OCI-LY7 (cell line): ENCODE measurements at regions not wholly inside any gene's neighbourhood (a gene's known extent, or its start where the extent isn't known, plus 50 kb on each side); places are given as distances from the start of the nearest gene placed in this dataset.

Source experiments
- BruUV-seq: library from RNA; stranded (reverse); fragments of 400-500 nt; replicated peaks from 2 replicates; lab custom pipeline; 2021; lab: Mats Ljungman, UMichigan
- CTCF ChIA-PET: fragments of 300-600 bp; sonication (Branson Sonifier 250); formaldehyde crosslinking; loops from one replicate; lab custom pipeline; 2022; ENCODE audit warnings: antibody characterized with exemption; ENCODE audit not compliant: unreplicated experiment; lab: Charles Lee
- POLR2A ChIA-PET: fragments of 300-600 bp; sonication (Branson Sonifier 250); formaldehyde crosslinking; loops from one replicate; lab custom pipeline; 2022; ENCODE audit warnings: antibody characterized with exemption; lab: Charles Lee
- DNase-seq: peaks from one replicate; pipeline ENCODE4 v3.0.0-alpha.2; 2015; ENCODE audit warnings: low spot score
- H2AFZ ChIP-seq: fragments of 200-600 bp; sonication (generic), shearing (Covaris generic); 2 replicates; pipeline ENCODE4 v1.6.1; 2014; ENCODE audit warnings: mild to moderate bottlenecking, antibody characterized with exemption, low read length, moderate library complexity
- H3K27ac ChIP-seq: fragments of 200-600 bp; sonication (generic); 2 replicates; pipeline ENCODE4 v1.5.1; 2014; ENCODE audit warnings: mixed run types, low read depth, mild to moderate bottlenecking, moderate library complexity, low read length, inconsistent platforms; ENCODE audit not compliant: poor library complexity, severe bottlenecking
- H3K36me3 ChIP-seq: fragments of 200-600 bp; sonication (generic); 2 replicates; pipeline ENCODE4 v1.6.1; 2014; ENCODE audit warnings: mild to moderate bottlenecking, antibody characterized with exemption, low read length, moderate library complexity, mixed read lengths; ENCODE audit not compliant: insufficient read depth
- H3K4me1 ChIP-seq: fragments of 200-600 bp; sonication (generic); 2 replicates; pipeline ENCODE4 v1.5.1; 2014; ENCODE audit warnings: mild to moderate bottlenecking, low read length; ENCODE audit not compliant: insufficient read depth, poor library complexity, severe bottlenecking
- H3K4me2 ChIP-seq: fragments of 200-600 bp; sonication (generic); 2 replicates; pipeline ENCODE4 v1.6.1; 2014; ENCODE audit warnings: mild to moderate bottlenecking, low read length
- H3K4me3 ChIP-seq: fragments of 200-600 bp; sonication (generic); 2 replicates; pipeline ENCODE4 v1.5.1; 2014; ENCODE audit warnings: mild to moderate bottlenecking, low read depth, low read length; ENCODE audit not compliant: poor library complexity, severe bottlenecking
- H3K79me2 ChIP-seq: fragments of 200-600 bp; sonication (generic); 2 replicates; pipeline ENCODE4 v1.6.1; 2016; ENCODE audit warnings: low read depth, mild to moderate bottlenecking, low read length, moderate library complexity, mixed read lengths; ENCODE audit not compliant: insufficient read depth
- H3K9me2 ChIP-seq: fragments of 200-600 bp; sonication (generic); 2 replicates; pipeline ENCODE4 v1.6.1; 2016; ENCODE audit warnings: mild to moderate bottlenecking, low read length, mixed read lengths; ENCODE audit not compliant: insufficient read depth
- H3K9me3 ChIP-seq: fragments of 200-600 bp; sonication (generic); 2 replicates; pipeline ENCODE4 v1.6.1; 2014; ENCODE audit warnings: mild to moderate bottlenecking, mixed run types, low read length, mixed read lengths
- H4K20me1 ChIP-seq: fragments of 200-600 bp; sonication (generic); 2 replicates; pipeline ENCODE4 v1.6.1; 2014; ENCODE audit warnings: mild to moderate bottlenecking, antibody characterized with exemption, low read length, moderate library complexity, mixed read lengths; ENCODE audit not compliant: insufficient read depth
- EZH2phosphoT487 ChIP-seq: fragments of 200-600 bp; sonication (generic); IDR thresholded peaks from 2 replicates; pipeline ENCODE4 v1.6.1; 2018; ENCODE audit warnings: low read depth, borderline replicate concordance, mild to moderate bottlenecking, mixed run types, antibody characterized with exemption, low read length, moderate library complexity, mixed read lengths
- intact Hi-C: fragments of 100-400 bp; cut with micrococcal nuclease; formaldehyde crosslinking; loops from one replicate; pipeline ENCODE4 v1.10.0; 2022; ENCODE audit not compliant: unreplicated experiment
- TF ChIP-seq, protein P1 (sequence below): fragments of 200-600 bp; sonication (generic); conservative IDR thresholded peaks from 2 replicates; pipeline ENCODE4 v1.5.1; 2014; ENCODE audit warnings: mild to moderate bottlenecking, antibody characterized with exemption, low read length, moderate library complexity, mixed read lengths

DNA sequence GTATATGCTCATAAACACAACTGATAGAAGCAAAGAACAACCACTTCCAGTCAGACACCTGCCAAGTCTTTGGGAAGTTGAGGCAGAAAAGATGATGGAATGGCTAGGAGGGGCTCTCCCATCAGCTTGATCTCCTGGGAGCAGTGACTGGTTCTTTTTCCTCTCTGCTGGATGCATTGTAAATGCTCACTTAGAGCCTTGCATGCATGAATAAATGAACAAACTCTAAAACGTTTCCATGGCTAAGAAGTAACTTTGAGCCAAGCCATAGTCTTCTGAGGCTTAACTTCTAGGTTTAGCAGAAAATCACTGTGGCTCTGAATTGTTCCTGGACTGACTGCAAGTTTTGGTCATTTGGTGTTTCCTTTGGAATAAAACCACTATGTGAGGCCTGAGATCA is 166.4 kb upstream of the CITED2 start:
- DNase-seq, result no peak
- no TSS peak for BruUV-seq
- Histone ChIP-seq H3K9me2 (no peaks in the 10 kb centered on the region), H3K79me2 (no peaks in the 10 kb centered on the region), H3K4me3 (no peak overlapping the region), H3K36me3 (no peaks in the 10 kb centered on the region), H3K27ac (no peak overlapping the region), H3K4me1 (no peaks in the 10 kb centered on the region), H2AFZ (no peak overlapping the region), H4K20me1 (no peaks in the 10 kb centered on the region), H3K9me3 (no peaks in the 10 kb centered on the region), H3K4me2 (no peak overlapping the region)
- CTCF ChIA-PET, result no interaction called here
- TF ChIP-seq, protein P1, sequence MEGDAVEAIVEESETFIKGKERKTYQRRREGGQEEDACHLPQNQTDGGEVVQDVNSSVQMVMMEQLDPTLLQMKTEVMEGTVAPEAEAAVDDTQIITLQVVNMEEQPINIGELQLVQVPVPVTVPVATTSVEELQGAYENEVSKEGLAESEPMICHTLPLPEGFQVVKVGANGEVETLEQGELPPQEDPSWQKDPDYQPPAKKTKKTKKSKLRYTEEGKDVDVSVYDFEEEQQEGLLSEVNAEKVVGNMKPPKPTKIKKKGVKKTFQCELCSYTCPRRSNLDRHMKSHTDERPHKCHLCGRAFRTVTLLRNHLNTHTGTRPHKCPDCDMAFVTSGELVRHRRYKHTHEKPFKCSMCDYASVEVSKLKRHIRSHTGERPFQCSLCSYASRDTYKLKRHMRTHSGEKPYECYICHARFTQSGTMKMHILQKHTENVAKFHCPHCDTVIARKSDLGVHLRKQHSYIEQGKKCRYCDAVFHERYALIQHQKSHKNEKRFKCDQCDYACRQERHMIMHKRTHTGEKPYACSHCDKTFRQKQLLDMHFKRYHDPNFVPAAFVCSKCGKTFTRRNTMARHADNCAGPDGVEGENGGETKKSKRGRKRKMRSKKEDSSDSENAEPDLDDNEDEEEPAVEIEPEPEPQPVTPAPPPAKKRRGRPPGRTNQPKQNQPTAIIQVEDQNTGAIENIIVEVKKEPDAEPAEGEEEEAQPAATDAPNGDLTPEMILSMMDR, result no peak
- no peak for TF ChIP-seq EZH2phosphoT487
- intact Hi-C loops, result no loop called here
- POLR2A ChIA-PET, result no interaction called here

DNA sequence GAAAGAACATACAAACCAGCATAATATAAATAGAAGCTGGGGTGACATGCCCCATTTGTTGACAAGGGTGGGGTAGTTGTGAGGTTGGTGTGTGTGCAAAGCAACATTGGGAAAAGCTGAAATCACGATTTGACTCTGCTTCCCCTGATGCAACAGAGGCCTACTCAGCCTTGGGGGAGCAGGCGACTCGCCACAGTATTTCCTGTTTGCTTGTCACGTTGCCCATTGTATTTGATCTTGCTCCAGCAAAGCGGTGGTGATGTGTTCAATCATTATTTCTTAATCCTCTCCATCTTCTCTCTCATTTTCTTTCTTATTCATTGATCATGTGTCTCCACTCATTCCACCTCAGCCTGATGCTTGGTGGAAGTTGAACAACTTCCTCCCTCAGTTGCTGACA is 165.8 kb upstream of the CITED2 start:
- ChIA-PET POLR2A (interaction anchor here (0.6 kb wide), 1 partner anchor 120 kb away, joined by 4 read pairs; no protein-coding TSS in a partner anchor), CTCF (no interaction called here)
- no peak overlapping the region for H3K27ac ChIP-seq
- H3K4me1 ChIP-seq, result no peaks in the 10 kb centered on the region
- no peaks in the 10 kb centered on the region for H3K36me3 ChIP-seq
- H3K9me2 ChIP-seq, result no peaks in the 10 kb centered on the region
- H2AFZ ChIP-seq, result no peak overlapping the region
- DNase-seq, result no peak
- no peak overlapping the region for H3K4me3 ChIP-seq
- BruUV-seq, result no TSS peak
- intact Hi-C loops, result no loop called here
- TF ChIP-seq, protein P1, result no peak
- TF ChIP-seq EZH2phosphoT487, result no peak
- no peak overlapping the region for H3K4me2 ChIP-seq
- no peaks in the 10 kb centered on the region for H4K20me1 ChIP-seq
- H3K79me2 ChIP-seq, result no peaks in the 10 kb centered on the region
- H3K9me3 ChIP-seq, result no peaks in the 10 kb centered on the region

DNA sequence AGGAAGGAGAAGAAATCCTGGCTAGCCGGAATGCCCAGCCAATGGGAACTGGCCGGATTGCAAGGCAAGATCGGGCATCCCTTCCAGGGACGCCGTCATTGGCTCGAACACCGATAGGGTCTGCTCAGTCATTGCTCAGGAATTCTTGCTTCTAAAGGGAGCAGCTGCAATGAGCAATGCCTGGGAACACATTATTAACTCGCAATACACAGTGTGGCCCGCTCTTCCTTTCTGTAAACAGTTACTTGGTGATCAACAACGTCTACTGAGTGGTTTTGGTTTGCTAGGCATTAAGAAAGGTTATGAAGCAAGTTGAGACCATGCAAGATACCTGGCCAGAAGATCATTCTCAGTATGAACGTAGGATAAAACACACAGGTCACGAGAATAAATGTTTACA is 165.4 kb upstream of the CITED2 start:
- Histone ChIP-seq H3K27ac (no peak overlapping the region), H2AFZ (no peak overlapping the region), H4K20me1 (no peaks in the 10 kb centered on the region), H3K4me1 (no peaks in the 10 kb centered on the region), H3K9me3 (no peaks in the 10 kb centered on the region), H3K4me2 (no peak overlapping the region), H3K79me2 (no peaks in the 10 kb centered on the region), H3K36me3 (no peaks in the 10 kb centered on the region), H3K9me2 (no peaks in the 10 kb centered on the region), H3K4me3 (no peak overlapping the region)
- no peak for TF ChIP-seq EZH2phosphoT487
- TF ChIP-seq, protein P1, result no peak
- no peak for DNase-seq
- intact Hi-C loops, result no loop called here
- CTCF ChIA-PET, result no interaction called here
- POLR2A ChIA-PET, result interaction anchor here (0.6 kb wide), 1 partner anchor 120 kb away, joined by 4 read pairs; no protein-coding TSS in a partner anchor
- no TSS peak for BruUV-seq
